CD4-positive, alpha-beta T cell treated with Interferon gamma for 1 hour (primary cell): ENCODE measurements at regions not wholly inside any gene's neighbourhood (a gene's known extent, or its start where the extent isn't known, plus 50 kb on each side); places are given as distances from the start of the nearest gene placed in this dataset.
"Not testable (repeated sequence)": the region's sequence is repeated elsewhere in the genome, so short reads cannot be mapped to it uniquely, and the experiment has no call there.

Experiments
- DNase-seq: peaks from one replicate; pipeline ENCODE4 v3.0.0-alpha.2; 2020

GRCh38 chr1:206312274-206312665 is 108.9 kb downstream of the SRGAP2 start:
- not testable (repeated sequence) for DNase-seq

- DNase-seq = not testable (repeated sequence)
Measured at GRCh38 chr1:206314951-206315636, 111.8 kb downstream of the SRGAP2 start.

- DNase-seq = not testable (repeated sequence)
Measured at GRCh38 chr1:206316901-206317300, 113.6 kb downstream of the SRGAP2 start.

GRCh38 chr1:206317878-206318514 is 114.7 kb downstream of the SRGAP2 start:
- not testable (repeated sequence) for DNase-seq

GRCh38 chr1:206320227-206320626 is 116.9 kb downstream of the SRGAP2 start:
- not testable (repeated sequence) for DNase-seq

GRCh38 chr1:206326159-206326939 is 123.0 kb downstream of the SRGAP2 start:
- DNase-seq = not testable (repeated sequence)

- not testable (repeated sequence) for DNase-seq
Measured at GRCh38 chr1:206331597-206331996, 128.3 kb downstream of the SRGAP2 start.

- not testable (repeated sequence) for DNase-seq
Measured at GRCh38 chr1:206333316-206333715, 130.0 kb downstream of the SRGAP2 start.

GRCh38 chr1:206333897-206334296 is 130.6 kb downstream of the SRGAP2 start:
- DNase-seq = not testable (repeated sequence)

GRCh38 chr1:206334481-206334880 is 131.1 kb downstream of the SRGAP2 start:
- DNase-seq = not testable (repeated sequence)

GRCh38 chr1:206335162-206335561 is 131.8 kb downstream of the SRGAP2 start:
- not testable (repeated sequence) for DNase-seq

GRCh38 chr1:206335875-206336846 is 132.8 kb downstream of the SRGAP2 start:
- DNase-seq = not testable (repeated sequence)

- not testable (repeated sequence) for DNase-seq
Measured at GRCh38 chr1:206337024-206337423, 133.3 kb upstream of the IKBKE start.

GRCh38 chr1:206350493-206351275 is 119.6 kb upstream of the IKBKE start:
- DNase-seq = not testable (repeated sequence)

GRCh38 chr1:206351276-206352052 is 118.8 kb upstream of the IKBKE start:
- not testable (repeated sequence) for DNase-seq

- not testable (repeated sequence) for DNase-seq
Measured at GRCh38 chr1:206356310-206356709, 114.0 kb upstream of the IKBKE start.

- peak; percentile 52 for DNase-seq
Measured at GRCh38 chr1:206357962-206358361, 112.3 kb upstream of the IKBKE start.

GRCh38 chr1:206358771-206359170 is 111.5 kb upstream of the IKBKE start:
- not testable (repeated sequence) for DNase-seq

- DNase-seq = not testable (repeated sequence)
Measured at GRCh38 chr1:206359377-206359776, 110.9 kb upstream of the IKBKE start.

GRCh38 chr1:206361978-206362543 is 108.2 kb upstream of the IKBKE start:
- DNase-seq = not testable (repeated sequence)
